GM23338 (cell line): ENCODE measurements at regions not wholly inside any gene's neighbourhood (a gene's known extent, or its start where the extent isn't known, plus 50 kb on each side); places are given as distances from the start of the nearest gene placed in this dataset.

Source experiments
- ATAC-seq: fragments of 200-7000 bp; cut with Tn5 transposase; 3 replicates; pipeline ENCODE4 v1.9.1; 2020
- DNase-seq: peaks from one replicate; pipeline ENCODE4 v3.0.0-alpha.2; 2015; ENCODE audit warnings: low spot score
- H2AFZ ChIP-seq: fragments of 200-600 bp; sonication (generic); 2 replicates; pipeline ENCODE4 v1.8.0; 2016; ENCODE audit warnings: antibody characterized with exemption, mild to moderate bottlenecking, moderate library complexity
- H3F3A ChIP-seq: fragments of 200-600 bp; sonication (generic); replicated peaks from 2 replicates; pipeline ENCODE4 v1.8.0; 2017; ENCODE audit warnings: antibody characterized with exemption, mixed run types, low read depth
- H3K27ac ChIP-seq: fragments of 200-600 bp; sonication (generic); 2 replicates; pipeline ENCODE4 v1.6.1; 2016; ENCODE audit warnings: low read depth
- H3K27me3 ChIP-seq: fragments of 200-600 bp; sonication (generic); 2 replicates; pipeline ENCODE4 v1.8.0; 2016; ENCODE audit warnings: mild to moderate bottlenecking, mixed run types, moderate library complexity; ENCODE audit not compliant: insufficient read depth
- H3K36me3 ChIP-seq: fragments of 200-600 bp; sonication (generic); 2 replicates; pipeline ENCODE4 v1.8.0; 2016; ENCODE audit warnings: mild to moderate bottlenecking; ENCODE audit not compliant: insufficient read depth
- H3K4me1 ChIP-seq: fragments of 200-600 bp; sonication (generic); 2 replicates; pipeline ENCODE4 v1.8.0; 2016; ENCODE audit warnings: mild to moderate bottlenecking, moderate library complexity; ENCODE audit not compliant: insufficient read depth
- H3K4me2 ChIP-seq: fragments of 200-600 bp; sonication (generic); 2 replicates; pipeline ENCODE4 v1.7.1; 2017; ENCODE audit warnings: mixed run types
- H3K4me3 ChIP-seq: fragments of 200-600 bp; sonication (generic); 2 replicates; pipeline ENCODE4 v1.6.1; 2016; ENCODE audit warnings: mixed run types
- H3K79me2 ChIP-seq: fragments of 200-600 bp; sonication (generic); replicated peaks from 2 replicates; pipeline ENCODE4 v1.8.0; 2017; ENCODE audit warnings: mild to moderate bottlenecking; ENCODE audit not compliant: insufficient read depth
- H3K9me2 ChIP-seq: fragments of 200-600 bp; sonication (generic); 2 replicates; pipeline ENCODE4 v1.8.0; 2017; ENCODE audit not compliant: insufficient read depth
- H4K20me1 ChIP-seq: fragments of 200-600 bp; sonication (generic); replicated peaks from 2 replicates; pipeline ENCODE4 v1.8.0; 2017; ENCODE audit warnings: mild to moderate bottlenecking; ENCODE audit not compliant: insufficient read depth
- H3K27ac Mint-ChIP-seq: 2 replicates; pipeline ENCODE4 v1.8.0; 2020; ENCODE audit warnings: inconsistent platforms, mild to moderate bottlenecking, moderate library complexity, mixed read lengths
- H3K27me3 Mint-ChIP-seq: 3 replicates; pipeline ENCODE4 v1.8.0; 2022; ENCODE audit warnings: low read depth, mild to moderate bottlenecking, moderate library complexity, mixed read lengths, inconsistent platforms; ENCODE audit not compliant: insufficient read depth, poor library complexity
- H3K36me3 Mint-ChIP-seq: 3 replicates; pipeline ENCODE4 v1.8.0; 2021; ENCODE audit warnings: low read depth, mild to moderate bottlenecking, inconsistent platforms, moderate library complexity, mixed read lengths
- H3K4me1 Mint-ChIP-seq: 3 replicates; pipeline ENCODE4 v1.8.0; 2020; ENCODE audit warnings: mild to moderate bottlenecking, inconsistent platforms, mixed read lengths
- H3K4me3 Mint-ChIP-seq: 3 replicates; pipeline ENCODE4 v1.8.0; 2021; ENCODE audit warnings: moderate library complexity, mild to moderate bottlenecking, inconsistent platforms, mixed read lengths
- H3K9me3 Mint-ChIP-seq: 3 replicates; pipeline ENCODE4 v1.8.0; 2020; ENCODE audit warnings: moderate library complexity, mild to moderate bottlenecking, inconsistent platforms, mixed read lengths
- CREB1 ChIP-seq: fragments of 250-450 bp; sonication (Bioruptor Pico); IDR thresholded peaks from 2 replicates; pipeline ENCODE4 v1.5.0; 2020; ENCODE audit warnings: low read depth, mild to moderate bottlenecking, moderate library complexity
- EZH2 ChIP-seq: fragments of 200-600 bp; sonication (generic); IDR thresholded peaks from one replicate; pipeline ENCODE4 v1.8.0; 2017; ENCODE audit warnings: antibody characterized with exemption, mild to moderate bottlenecking, low read depth; ENCODE audit not compliant: unreplicated experiment
- EZH2phosphoT487 ChIP-seq: fragments of 200-600 bp; sonication (generic); IDR thresholded peaks from one replicate; pipeline ENCODE4 v1.8.1; 2018; ENCODE audit warnings: antibody characterized with exemption; ENCODE audit not compliant: unreplicated experiment
- JUNB ChIP-seq: IDR thresholded peaks from one replicate; pipeline ENCODE4 v1.6.1; 2016; ENCODE audit warnings: antibody characterized with exemption; ENCODE audit not compliant: unreplicated experiment
- NANOG ChIP-seq: IDR thresholded peaks from 2 replicates; pipeline ENCODE4 v1.6.1; 2016; ENCODE audit warnings: antibody characterized with exemption, borderline replicate concordance
- POLR2AphosphoS5 ChIP-seq: IDR thresholded peaks from 2 replicates; pipeline ENCODE4 v1.6.1; 2016; ENCODE audit warnings: antibody characterized with exemption, low read depth
- STAT1 ChIP-seq: IDR thresholded peaks from one replicate; pipeline ENCODE4 v1.6.1; 2016; ENCODE audit warnings: antibody characterized with exemption; ENCODE audit not compliant: unreplicated experiment
- ZNF114 ChIP-seq: fragments of 250-450 bp; sonication (Bioruptor Pico); IDR thresholded peaks from 2 replicates; pipeline ENCODE4 v1.5.0; 2020; ENCODE audit warnings: mild to moderate bottlenecking, moderate library complexity
- ZNF331 ChIP-seq: fragments of 250-450 bp; sonication (Bioruptor Pico); IDR thresholded peaks from 2 replicates; pipeline ENCODE4 v1.5.0; 2020; ENCODE audit warnings: low read depth, mild to moderate bottlenecking, moderate library complexity
- TF ChIP-seq, protein P1 (sequence below): IDR thresholded peaks from one replicate; pipeline ENCODE4 v1.6.1; 2018; ENCODE audit warnings: antibody characterized with exemption; ENCODE audit not compliant: unreplicated experiment
- TF ChIP-seq, protein P2 (sequence below): fragments of 250-450 bp; sonication (Bioruptor Pico); IDR thresholded peaks from 2 replicates; pipeline ENCODE4 v1.5.0; 2020; ENCODE audit warnings: mild to moderate bottlenecking, moderate library complexity
- TF ChIP-seq, protein P3 (sequence below), 2 experiments: fragments of 200-600 bp in 1 of 2; sonication (generic) in 1 of 2; conservative IDR thresholded peaks; 2 replicates each; pipeline versions ENCODE4 v1.5.1 to v1.6.1; 2016 to 2017; ENCODE audit warnings: antibody characterized with exemption in 2 of 2, low read depth in 2 of 2, mild to moderate bottlenecking in 2 of 2, moderate library complexity in 1 of 2
- TF ChIP-seq, protein P4 (sequence below): IDR thresholded peaks from 2 replicates; pipeline ENCODE4 v1.6.1; 2016; ENCODE audit warnings: antibody characterized with exemption

DNA sequence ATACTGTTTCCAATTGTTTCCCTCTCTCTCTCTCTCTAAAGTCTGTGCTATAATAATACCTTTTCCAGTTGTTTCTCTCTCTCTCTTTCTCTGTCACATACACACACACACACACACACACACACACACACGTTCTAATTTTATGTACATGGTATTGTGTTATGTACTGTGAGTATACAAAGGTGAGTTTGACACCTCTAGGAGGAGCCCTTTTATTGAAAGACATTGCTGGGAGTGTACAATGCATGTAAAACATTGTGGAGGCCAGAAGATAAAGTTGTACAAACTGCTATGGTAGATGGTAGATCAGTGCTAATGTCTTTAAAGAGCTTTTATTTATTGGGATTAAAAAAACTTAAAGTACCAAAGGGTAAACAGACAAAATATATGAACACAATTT is 53.6 kb downstream of the BLTP1 start:
- TF ChIP-seq POLR2AphosphoS5 (no peak), EZH2 (no peak), EZH2phosphoT487 (no peak), ZNF114 (CRISPR knock-in tag) (no peak), NANOG (no peak), STAT1 (no peak), ZNF331 (CRISPR knock-in tag) (no peak), CREB1 (CRISPR knock-in tag) (no peak), JUNB (no peak)
- TF ChIP-seq, protein P1, sequence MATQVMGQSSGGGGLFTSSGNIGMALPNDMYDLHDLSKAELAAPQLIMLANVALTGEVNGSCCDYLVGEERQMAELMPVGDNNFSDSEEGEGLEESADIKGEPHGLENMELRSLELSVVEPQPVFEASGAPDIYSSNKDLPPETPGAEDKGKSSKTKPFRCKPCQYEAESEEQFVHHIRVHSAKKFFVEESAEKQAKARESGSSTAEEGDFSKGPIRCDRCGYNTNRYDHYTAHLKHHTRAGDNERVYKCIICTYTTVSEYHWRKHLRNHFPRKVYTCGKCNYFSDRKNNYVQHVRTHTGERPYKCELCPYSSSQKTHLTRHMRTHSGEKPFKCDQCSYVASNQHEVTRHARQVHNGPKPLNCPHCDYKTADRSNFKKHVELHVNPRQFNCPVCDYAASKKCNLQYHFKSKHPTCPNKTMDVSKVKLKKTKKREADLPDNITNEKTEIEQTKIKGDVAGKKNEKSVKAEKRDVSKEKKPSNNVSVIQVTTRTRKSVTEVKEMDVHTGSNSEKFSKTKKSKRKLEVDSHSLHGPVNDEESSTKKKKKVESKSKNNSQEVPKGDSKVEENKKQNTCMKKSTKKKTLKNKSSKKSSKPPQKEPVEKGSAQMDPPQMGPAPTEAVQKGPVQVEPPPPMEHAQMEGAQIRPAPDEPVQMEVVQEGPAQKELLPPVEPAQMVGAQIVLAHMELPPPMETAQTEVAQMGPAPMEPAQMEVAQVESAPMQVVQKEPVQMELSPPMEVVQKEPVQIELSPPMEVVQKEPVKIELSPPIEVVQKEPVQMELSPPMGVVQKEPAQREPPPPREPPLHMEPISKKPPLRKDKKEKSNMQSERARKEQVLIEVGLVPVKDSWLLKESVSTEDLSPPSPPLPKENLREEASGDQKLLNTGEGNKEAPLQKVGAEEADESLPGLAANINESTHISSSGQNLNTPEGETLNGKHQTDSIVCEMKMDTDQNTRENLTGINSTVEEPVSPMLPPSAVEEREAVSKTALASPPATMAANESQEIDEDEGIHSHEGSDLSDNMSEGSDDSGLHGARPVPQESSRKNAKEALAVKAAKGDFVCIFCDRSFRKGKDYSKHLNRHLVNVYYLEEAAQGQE: no peak
- TF ChIP-seq, protein P2, sequence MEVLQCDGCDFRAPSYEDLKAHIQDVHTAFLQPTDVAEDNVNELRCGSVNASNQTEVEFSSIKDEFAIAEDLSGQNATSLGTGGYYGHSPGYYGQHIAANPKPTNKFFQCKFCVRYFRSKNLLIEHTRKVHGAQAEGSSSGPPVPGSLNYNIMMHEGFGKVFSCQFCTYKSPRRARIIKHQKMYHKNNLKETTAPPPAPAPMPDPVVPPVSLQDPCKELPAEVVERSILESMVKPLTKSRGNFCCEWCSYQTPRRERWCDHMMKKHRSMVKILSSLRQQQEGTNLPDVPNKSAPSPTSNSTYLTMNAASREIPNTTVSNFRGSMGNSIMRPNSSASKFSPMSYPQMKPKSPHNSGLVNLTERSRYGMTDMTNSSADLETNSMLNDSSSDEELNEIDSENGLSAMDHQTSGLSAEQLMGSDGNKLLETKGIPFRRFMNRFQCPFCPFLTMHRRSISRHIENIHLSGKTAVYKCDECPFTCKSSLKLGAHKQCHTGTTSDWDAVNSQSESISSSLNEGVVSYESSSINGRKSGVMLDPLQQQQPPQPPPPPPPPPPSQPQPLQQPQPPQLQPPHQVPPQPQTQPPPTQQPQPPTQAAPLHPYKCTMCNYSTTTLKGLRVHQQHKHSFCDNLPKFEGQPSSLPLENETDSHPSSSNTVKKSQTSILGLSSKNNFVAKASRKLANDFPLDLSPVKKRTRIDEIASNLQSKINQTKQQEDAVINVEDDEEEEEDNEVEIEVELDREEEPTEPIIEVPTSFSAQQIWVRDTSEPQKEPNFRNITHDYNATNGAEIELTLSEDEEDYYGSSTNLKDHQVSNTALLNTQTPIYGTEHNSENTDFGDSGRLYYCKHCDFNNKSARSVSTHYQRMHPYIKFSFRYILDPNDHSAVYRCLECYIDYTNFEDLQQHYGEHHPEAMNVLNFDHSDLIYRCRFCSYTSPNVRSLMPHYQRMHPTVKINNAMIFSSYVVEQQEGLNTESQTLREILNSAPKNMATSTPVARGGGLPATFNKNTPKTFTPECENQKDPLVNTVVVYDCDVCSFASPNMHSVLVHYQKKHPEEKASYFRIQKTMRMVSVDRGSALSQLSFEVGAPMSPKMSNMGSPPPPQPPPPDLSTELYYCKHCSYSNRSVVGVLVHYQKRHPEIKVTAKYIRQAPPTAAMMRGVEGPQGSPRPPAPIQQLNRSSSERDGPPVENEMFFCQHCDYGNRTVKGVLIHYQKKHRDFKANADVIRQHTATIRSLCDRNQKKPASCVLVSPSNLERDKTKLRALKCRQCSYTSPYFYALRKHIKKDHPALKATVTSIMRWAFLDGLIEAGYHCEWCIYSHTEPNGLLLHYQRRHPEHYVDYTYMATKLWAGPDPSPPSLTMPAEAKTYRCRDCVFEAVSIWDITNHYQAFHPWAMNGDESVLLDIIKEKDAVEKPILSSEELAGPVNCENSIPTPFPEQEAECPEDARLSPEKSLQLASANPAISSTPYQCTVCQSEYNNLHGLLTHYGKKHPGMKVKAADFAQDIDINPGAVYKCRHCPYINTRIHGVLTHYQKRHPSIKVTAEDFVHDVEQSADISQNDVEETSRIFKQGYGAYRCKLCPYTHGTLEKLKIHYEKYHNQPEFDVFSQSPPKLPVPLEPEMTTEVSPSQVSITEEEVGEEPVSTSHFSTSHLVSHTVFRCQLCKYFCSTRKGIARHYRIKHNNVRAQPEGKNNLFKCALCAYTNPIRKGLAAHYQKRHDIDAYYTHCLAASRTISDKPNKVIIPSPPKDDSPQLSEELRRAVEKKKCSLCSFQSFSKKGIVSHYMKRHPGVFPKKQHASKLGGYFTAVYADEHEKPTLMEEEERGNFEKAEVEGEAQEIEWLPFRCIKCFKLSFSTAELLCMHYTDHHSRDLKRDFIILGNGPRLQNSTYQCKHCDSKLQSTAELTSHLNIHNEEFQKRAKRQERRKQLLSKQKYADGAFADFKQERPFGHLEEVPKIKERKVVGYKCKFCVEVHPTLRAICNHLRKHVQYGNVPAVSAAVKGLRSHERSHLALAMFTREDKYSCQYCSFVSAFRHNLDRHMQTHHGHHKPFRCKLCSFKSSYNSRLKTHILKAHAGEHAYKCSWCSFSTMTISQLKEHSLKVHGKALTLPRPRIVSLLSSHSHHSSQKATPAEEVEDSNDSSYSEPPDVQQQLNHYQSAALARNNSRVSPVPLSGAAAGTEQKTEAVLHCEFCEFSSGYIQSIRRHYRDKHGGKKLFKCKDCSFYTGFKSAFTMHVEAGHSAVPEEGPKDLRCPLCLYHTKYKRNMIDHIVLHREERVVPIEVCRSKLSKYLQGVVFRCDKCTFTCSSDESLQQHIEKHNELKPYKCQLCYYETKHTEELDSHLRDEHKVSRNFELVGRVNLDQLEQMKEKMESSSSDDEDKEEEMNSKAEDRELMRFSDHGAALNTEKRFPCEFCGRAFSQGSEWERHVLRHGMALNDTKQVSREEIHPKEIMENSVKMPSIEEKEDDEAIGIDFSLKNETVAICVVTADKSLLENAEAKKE: no peak
- TF ChIP-seq, protein P3, sequence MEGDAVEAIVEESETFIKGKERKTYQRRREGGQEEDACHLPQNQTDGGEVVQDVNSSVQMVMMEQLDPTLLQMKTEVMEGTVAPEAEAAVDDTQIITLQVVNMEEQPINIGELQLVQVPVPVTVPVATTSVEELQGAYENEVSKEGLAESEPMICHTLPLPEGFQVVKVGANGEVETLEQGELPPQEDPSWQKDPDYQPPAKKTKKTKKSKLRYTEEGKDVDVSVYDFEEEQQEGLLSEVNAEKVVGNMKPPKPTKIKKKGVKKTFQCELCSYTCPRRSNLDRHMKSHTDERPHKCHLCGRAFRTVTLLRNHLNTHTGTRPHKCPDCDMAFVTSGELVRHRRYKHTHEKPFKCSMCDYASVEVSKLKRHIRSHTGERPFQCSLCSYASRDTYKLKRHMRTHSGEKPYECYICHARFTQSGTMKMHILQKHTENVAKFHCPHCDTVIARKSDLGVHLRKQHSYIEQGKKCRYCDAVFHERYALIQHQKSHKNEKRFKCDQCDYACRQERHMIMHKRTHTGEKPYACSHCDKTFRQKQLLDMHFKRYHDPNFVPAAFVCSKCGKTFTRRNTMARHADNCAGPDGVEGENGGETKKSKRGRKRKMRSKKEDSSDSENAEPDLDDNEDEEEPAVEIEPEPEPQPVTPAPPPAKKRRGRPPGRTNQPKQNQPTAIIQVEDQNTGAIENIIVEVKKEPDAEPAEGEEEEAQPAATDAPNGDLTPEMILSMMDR (conservative IDR thresholded peaks at IDR 0.05; ENCODE audit: low read depth in 2 of 2): no peak; a peak in 1 of 4 replicates
- TF ChIP-seq, protein P4, sequence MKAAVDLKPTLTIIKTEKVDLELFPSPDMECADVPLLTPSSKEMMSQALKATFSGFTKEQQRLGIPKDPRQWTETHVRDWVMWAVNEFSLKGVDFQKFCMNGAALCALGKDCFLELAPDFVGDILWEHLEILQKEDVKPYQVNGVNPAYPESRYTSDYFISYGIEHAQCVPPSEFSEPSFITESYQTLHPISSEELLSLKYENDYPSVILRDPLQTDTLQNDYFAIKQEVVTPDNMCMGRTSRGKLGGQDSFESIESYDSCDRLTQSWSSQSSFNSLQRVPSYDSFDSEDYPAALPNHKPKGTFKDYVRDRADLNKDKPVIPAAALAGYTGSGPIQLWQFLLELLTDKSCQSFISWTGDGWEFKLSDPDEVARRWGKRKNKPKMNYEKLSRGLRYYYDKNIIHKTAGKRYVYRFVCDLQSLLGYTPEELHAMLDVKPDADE: no peak
- Mint-ChIP-seq H3K4me1 (no peaks in the 10 kb centered on the region), H3K27me3 (no peaks in the 10 kb centered on the region), H3K9me3 (no peaks in the 10 kb centered on the region), H3K36me3 (peaks cover 5% of the 10 kb centered on the region; the same call in 2 of the 3 replicates), H3K4me3 (no peak overlapping the region), H3K27ac (no peak overlapping the region)
- Histone ChIP-seq H3K9me2 (no peaks in the 10 kb centered on the region), H3K4me3 (no peak overlapping the region), H3K27me3 (no peaks in the 10 kb centered on the region), H4K20me1 (no peaks in the 10 kb centered on the region), H3K4me2 (no peak overlapping the region), H3K27ac (no peak overlapping the region), H3F3A (no peaks in the 10 kb centered on the region), H2AFZ (no peak overlapping the region), H3K4me1 (no peaks in the 10 kb centered on the region), H3K79me2 (no peaks in the 10 kb centered on the region), H3K36me3 (peaks cover 3% of the 10 kb centered on the region; the same call in 1 of the 2 replicates)
- ATAC-seq (no peak), DNase-seq (no peak)
